ENCODE measurements at regions not wholly inside any gene's neighbourhood (a gene's known extent, or its start where the extent isn't known, plus 50 kb on each side); places are given as distances from the start of the nearest gene placed in this dataset.

GRCh38 chr9:115296831-115297565 lies 179.0 kb upstream of the TNC start:
- ATAC-seq, result no peak
- Histone ChIP-seq H3K27me3 (ENCODE audit: control insufficient read depth in 1 of 2, insufficient read depth in 2 of 2, low read length in 2 of 2) (no peaks in the 10 kb centered on the region), H2AFZ (ENCODE audit: low read length) (no peak overlapping the region), H3K9me3 (ENCODE audit: low read length) (no peaks in the 10 kb centered on the region), H3K4me2 (ENCODE audit: low read depth, low read length) (no peak overlapping the region), H3K9ac (ENCODE audit: insufficient read depth, low read depth, low read length) (no peak overlapping the region), H3K36me3 (replicated peaks in 1 of 2; ENCODE audit: control insufficient read depth in 1 of 2, insufficient read depth in 2 of 2, low read length in 2 of 2) (no peaks in the 10 kb centered on the region), H3K27ac (ENCODE audit: extremely low read length, insufficient read depth, low read length) (no peak overlapping the region), H4K20me1 (ENCODE audit: insufficient read depth, low read length) (no peaks in the 10 kb centered on the region), H3K79me2 (ENCODE audit: insufficient read depth, low read length) (no peaks in the 10 kb centered on the region), H3K4me3 (replicated peaks in 1 of 3; ENCODE audit: insufficient read depth in 1 of 3, low read depth in 2 of 3, low read length in 3 of 3) (no peak overlapping the region), H3K4me1 (ENCODE audit: insufficient read depth, low read length) (no peaks in the 10 kb centered on the region)
- CTCF ChIA-PET (ENCODE audit: low intra/inter-chr PET ratio, low total read pairs), result no interaction called here
- DNase-seq (ENCODE audit: low spot score), result no peak
- intact Hi-C loops (cut with micrococcal nuclease; ENCODE audit: unreplicated experiment), result no loop called here
- in situ Hi-C loops (cut with HindIII; ENCODE audit: extremely low pct_ligation_motif_present, low pct_unique_long_range_greater_than_20kb), result no loop called here
- POLR2A ChIA-PET, result no interaction called here
- no peak for FAIRE-seq
- TF ChIP-seq THAP8 (CRISPR knock-in tag; IDR thresholded peaks at IDR 0.05; ENCODE audit: borderline replicate concordance) (no peak), ISX (CRISPR knock-in tag; conservative IDR thresholded peaks at IDR 0.05) (no peak), CBX1 (IDR thresholded peaks at IDR 0.05; ENCODE audit: low read depth) (no peak), GATA4 (IDR thresholded peaks at IDR 0.05; ENCODE audit: borderline replicate concordance, low read depth) (no peak), ATF7 (IDR thresholded peaks at IDR 0.05) (no peak), ATF7 (CRISPR knock-in tag; IDR thresholded peaks at IDR 0.05) (no peak), ZBTB3 (CRISPR knock-in tag; IDR thresholded peaks at IDR 0.05; ENCODE audit: borderline replicate concordance, low read depth) (no peak), PHF20 (CRISPR knock-in tag; IDR thresholded peaks at IDR 0.05) (no peak), ZNF558 (CRISPR knock-in tag; IDR thresholded peaks at IDR 0.05; ENCODE audit: borderline replicate concordance) (no peak), MTA3 (CRISPR knock-in tag; IDR thresholded peaks at IDR 0.05) (no peak), STAT5B (CRISPR knock-in tag; IDR thresholded peaks at IDR 0.05) (no peak), PAX8 (CRISPR knock-in tag; IDR thresholded peaks at IDR 0.05; ENCODE audit: borderline replicate concordance) (no peak)
- TF ChIP-seq, protein P1, sequence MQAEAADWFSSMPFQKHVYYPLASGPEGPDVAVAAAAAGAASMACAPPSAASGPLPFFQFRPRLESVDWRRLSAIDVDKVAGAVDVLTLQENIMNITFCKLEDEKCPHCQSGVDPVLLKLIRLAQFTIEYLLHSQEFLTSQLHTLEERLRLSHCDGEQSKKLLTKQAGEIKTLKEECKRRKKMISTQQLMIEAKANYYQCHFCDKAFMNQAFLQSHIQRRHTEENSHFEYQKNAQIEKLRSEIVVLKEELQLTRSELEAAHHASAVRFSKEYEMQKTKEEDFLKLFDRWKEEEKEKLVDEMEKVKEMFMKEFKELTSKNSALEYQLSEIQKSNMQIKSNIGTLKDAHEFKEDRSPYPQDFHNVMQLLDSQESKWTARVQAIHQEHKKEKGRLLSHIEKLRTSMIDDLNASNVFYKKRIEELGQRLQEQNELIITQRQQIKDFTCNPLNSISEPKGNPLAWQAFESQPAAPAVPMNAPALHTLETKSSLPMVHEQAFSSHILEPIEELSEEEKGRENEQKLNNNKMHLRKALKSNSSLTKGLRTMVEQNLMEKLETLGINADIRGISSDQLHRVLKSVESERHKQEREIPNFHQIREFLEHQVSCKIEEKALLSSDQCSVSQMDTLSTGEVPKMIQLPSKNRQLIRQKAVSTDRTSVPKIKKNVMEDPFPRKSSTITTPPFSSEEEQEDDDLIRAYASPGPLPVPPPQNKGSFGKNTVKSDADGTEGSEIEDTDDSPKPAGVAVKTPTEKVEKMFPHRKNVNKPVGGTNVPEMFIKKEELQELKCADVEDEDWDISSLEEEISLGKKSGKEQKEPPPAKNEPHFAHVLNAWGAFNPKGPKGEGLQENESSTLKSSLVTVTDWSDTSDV (CRISPR knock-in tag; IDR thresholded peaks at IDR 0.05), result no peak
- WGBS (ENCODE audit: low lambda C conversion rate), result 0% methylated on average over 1 of the region's 1 CpG
- no TSS peak for BruUV-seq (replicated peaks)
